NCI-H146 (cell line): ENCODE measurements at regions not wholly inside any gene's neighbourhood (a gene's known extent, or its start where the extent isn't known, plus 50 kb on each side); places are given as distances from the start of the nearest gene placed in this dataset.

Source experiments
- DNase-seq: peaks from one replicate; lab custom pipeline; 2025; lab: John Stamatoyannopoulos, UW

DNA sequence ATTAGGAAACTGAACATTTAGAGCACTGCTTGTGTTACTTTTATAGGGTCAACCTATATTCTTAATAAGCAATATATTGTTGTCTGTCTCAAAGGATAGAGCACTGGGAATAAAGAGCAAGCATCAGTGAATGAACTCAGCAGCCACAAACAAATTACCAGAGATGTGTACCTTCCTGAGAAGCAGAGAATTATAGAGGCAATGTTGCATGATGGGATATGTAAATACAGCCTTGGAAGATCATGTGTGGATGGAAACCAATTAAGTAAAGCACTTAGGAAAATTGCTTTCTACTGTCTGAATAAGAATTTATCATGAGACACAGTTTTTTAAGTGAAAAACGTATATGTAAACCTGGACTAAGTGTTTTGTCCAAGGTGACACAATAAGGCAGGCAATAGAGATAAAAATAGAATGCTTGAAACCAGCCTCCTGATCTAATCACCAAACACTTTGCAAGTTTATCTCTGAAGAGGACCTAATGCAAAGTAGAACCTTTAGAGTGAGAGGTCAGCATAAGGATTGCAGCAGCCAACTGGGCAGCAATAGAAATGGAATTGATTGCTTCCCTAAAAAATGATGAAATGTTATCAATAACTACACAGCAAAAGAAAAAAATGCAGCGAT lies 848.0 kb downstream of the TUSC7 start:
- DNase-seq = peak; percentile 8

- DNase-seq = no peak
These were observed 849.1 kb downstream of the TUSC7 start for GRCh38 chr3:117558681-117559080.

DNA sequence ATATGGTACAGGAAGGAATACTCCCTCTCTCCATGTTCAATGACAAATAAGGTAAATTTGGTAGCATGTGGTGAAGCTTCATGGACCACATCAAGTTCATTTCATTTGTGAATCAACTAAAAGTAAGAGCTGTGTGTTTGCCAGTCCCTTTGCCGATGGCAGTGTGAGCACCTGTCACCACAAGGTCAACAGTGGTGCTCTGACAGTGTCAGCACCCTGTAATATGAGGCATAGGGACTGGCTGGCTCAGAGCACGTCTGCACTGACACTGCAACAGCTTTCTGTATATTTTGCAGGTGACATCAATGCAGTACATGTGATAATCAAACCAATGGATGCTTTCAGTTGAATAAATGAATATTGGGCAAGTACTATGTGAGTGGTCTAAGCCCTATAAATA lies 852.4 kb downstream of the TUSC7 start:
- peak; percentile 32 for DNase-seq

DNA sequence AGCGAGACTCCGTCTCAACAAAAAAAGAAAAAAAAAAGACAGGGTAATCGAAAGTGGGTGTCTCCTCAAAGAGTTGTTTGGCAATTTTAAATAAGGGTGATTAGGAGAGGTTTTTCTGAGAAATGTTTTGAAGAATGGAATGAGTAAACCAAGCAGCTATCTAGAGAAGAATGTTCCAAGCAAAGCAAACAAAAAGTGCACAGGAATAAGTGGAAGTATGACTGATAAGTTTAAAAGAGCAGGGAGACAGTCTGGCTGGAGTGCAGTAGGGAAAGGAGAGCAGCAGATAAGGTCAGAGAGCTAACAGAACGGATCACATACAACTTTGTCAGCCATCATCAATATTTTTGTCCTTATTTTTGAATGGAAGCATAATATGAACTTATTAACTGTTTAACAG lies 853.5 kb downstream of the TUSC7 start:
- no peak for DNase-seq

DNA sequence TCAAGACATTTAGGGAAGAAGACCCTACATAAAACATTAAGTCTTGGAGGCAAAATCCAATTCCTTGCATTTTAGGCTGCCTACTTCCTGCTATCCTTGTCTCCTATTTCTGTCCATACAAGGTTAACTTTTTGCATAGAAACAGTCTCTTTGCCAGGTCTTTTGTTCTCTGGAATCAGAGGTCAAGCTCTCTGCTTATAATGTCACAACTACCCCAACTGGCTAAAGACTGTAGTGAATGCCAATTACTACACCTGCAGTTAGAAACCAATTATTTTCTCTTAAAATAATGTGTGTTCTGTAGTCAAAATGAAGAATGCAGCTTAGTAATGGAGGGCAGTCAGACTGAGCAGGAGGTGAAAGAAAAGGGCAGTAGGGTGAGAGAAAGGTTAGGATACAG lies 856.2 kb downstream of the TUSC7 start:
- no peak for DNase-seq

GRCh38 chr3:117566926-117567325 lies 857.3 kb downstream of the TUSC7 start:
- DNase-seq = no peak

- DNase-seq = no peak
These were observed 857.8 kb downstream of the TUSC7 start for GRCh38 chr3:117567382-117567781.

DNA sequence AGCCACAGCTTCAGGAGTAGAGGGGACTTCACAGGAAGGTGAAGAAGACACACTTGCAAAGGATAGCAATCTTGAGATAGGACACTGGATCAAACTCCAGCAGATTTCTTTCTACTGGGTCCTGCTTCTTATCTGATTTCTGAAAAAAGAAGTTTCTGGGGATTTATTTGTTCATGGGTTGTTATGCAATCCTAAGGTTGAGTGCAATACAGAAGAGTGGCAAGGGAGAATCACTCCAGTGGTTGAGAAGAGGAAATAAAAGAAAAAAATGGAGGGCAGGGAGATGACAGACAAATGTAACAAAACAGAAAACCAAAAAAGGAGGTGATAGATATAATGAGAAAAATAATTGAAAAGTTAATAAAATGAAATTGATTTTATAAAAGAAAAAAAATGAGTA lies 858.3 kb downstream of the TUSC7 start:
- DNase-seq = no peak

DNA sequence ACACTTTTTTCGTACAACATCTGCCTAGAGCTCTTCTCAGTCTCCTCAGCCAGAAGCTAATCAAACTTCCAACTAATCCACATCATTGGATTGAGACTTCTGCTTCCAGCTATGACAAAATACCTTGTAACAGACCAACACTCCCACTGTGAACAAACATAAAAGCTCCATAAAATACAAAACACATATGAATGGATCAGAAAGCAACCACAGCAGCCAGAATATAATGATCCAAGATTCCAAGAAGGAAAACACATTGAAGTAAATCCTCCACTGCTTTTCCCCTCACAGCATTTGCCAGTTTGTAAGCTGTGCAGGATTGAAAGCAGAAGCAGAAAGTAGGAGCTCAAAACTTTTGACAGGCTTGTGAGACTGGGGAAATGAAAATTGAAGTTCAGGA lies 863.2 kb downstream of the TUSC7 start:
- DNase-seq = no peak

GRCh38 chr3:117580806-117581205 lies 871.2 kb downstream of the TUSC7 start:
- DNase-seq = no peak

DNA sequence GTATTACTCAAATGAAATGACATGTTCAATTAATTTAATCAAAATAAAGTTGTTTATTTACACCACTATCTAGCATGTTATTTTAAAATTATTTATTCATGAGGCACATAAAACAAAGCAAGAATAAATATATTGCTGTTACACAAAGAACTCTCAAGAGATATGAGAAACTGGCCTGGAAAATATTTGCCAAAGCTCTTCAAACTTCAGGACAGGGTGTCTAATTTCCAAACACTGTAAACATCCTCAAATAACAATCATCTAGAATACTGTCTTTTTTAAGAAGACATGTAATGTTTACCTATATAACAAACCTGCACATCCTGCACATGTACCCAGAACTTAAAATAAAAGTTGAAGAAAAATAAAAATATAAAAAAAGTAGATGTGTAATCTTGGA lies 876.6 kb downstream of the TUSC7 start:
- no peak for DNase-seq

DNA sequence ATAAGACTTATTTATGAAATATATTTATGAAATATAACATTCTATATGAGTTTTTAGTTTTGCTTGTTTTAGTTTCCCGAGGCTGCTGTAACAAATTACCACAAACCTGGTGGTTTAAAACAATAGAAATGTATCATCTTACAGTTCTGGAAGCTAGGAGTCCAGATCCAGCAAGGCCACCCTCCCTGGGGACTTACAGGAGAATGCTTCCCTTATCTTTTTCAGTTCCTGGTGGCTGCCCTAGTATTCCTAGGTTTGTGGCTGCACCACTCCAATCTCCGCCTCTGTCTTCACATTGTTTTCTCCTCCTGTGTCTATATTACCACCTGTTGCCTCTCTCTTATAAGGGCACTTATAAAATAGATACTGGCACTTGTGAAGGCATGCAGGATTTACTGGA lies 877.8 kb downstream of the TUSC7 start:
- no peak for DNase-seq

GRCh38 chr3:117589454-117589853 lies 879.9 kb downstream of the TUSC7 start:
- DNase-seq = no peak

- DNase-seq = no peak
These were observed 886.0 kb downstream of the TUSC7 start for GRCh38 chr3:117595615-117596014.

DNA sequence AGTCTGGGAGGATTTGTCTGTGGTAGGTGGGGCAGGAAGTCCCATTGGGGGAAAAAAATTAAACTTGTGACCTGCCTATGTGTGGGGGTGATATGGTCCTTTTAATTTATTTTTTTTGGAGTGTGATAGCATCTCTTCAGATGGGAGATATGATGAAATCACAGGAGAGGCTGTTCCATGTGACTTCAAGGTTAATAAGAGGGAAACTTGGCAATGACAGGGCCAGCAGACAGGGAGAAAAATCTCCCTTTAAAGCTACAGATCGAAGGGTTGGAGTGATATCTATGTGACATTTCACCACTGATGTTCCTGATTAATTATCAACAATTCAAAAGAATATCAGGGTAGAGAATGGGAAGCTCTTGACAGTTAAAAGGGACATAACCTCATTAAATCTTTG lies 886.9 kb downstream of the TUSC7 start:
- no peak for DNase-seq

DNA sequence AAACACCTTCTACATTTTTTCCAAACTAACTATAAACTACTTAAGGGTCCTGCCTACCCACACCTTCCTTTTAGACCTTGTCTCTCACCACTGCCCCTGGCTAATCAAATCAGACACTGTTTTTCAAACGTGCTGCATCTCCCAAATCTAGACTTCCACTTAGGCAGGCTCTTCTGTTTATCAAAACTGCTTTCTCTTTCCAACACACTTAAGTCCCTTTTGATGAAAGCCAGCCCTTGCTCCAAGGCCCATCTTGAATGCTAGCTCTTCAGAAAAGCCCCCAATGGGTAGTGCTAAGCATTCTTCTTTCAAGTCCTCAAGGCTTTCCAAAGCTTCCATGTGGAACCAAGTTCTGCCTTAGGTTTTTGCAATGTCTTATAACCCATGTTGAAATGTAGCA lies 888.3 kb downstream of the TUSC7 start:
- DNase-seq = no peak

DNA sequence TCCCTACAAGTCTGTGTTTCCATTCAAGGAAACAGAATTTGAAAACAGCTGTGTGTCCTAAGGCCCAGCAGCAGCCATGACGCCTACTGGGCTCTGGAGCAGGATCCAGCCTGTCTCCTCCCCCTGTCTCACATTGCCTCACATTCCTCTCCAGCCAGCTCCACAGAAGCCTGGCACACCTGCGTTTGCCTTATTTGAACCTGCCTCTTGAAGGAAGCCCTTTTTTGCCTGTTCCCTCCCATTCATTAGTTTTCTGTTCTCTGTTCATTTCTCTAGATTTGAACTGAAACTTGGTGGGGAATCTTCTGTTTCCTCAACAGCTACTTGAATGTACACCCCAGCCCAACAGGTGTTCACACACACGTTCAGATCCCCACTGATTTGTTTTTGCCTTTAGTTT lies 890.5 kb downstream of the TUSC7 start:
- no peak for DNase-seq

- DNase-seq = no peak
These were observed 891.1 kb downstream of the TUSC7 start for GRCh38 chr3:117600666-117601065.

GRCh38 chr3:117602058-117602644 lies 892.6 kb downstream of the TUSC7 start:
- DNase-seq = no peak

GRCh38 chr3:117603097-117603496 lies 893.5 kb downstream of the TUSC7 start:
- DNase-seq = no peak

DNA sequence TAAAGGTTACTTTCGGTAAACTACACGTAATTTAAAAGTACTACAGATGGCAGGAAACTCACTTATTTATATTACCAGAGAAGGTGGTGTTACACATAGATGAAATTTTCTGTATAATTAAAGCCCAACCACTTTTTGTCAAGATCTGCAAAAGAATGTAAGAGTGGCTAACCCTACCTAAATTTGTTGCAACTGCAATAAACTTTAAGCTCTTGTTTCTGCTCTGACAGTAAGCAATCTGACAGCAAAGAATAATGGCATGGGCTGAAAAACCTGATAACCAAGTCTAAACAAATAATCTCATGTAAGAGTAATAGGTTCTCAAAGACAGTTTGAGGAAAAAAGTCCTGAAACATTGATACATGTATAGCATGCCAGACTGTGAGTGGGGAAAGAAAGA lies 897.3 kb downstream of the TUSC7 start:
- no peak for DNase-seq

DNA sequence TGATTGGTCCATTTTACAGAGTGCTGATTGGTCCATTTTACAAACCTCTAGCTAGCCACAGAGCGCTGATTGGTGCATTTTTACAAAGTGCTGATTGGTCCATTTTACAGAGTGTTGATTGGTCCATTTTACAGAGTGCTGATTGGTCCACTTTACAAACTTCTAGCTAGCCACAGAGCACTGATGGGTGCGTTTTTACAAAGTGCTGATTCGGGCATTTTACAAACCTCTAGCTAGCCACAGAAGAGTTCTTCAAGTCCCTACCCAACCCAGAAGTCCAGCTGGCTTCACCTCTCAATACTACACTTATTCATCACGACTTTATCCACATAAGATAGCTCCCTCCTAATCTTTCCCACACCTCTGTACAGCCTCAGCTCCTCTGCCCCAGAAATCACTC lies 899.8 kb downstream of the TUSC7 start:
- DNase-seq = no peak

DNA sequence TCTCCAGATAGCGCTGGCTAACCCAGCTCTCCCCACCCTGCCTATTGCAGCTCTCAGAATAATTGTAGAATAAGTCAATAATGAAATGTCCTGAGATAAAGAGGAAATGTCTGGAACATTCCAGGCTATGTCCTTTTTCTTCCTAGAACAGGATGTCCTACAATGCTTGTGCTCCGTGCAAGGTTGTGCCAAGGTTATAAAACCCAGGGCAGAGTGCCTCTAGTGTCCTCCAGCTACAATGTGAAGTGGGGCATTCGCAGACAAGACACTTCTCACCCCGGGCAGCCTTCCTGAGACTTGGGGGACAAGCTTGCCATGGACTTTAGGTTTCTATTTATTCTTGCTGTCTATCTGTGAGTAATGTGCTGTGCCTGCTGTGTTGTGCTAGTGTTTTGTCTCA lies 900.6 kb downstream of the TUSC7 start:
- DNase-seq = no peak

DNA sequence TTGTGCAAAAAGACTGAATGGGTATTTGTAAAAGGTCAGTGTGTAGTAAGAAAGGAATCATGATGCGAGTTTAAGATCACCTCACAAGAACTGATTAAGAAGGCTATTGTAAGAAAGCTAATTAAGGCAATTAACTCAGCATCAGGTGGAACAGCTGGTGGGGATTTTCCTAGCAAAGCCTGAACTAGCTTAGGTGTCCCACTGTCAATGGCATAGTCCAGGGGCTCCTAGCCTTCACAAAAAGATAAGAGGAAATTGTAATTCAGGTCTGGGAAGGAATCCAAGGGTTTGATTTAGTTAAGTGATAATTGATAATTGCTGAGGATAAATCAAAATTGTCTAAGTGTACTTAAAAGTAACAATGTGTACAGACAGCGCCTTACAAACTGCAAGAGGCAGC lies 901.6 kb downstream of the TUSC7 start:
- DNase-seq = peak; percentile 58
